Ishikawa (cell line): ENCODE measurements at regions not wholly inside any gene's neighbourhood (a gene's known extent, or its start where the extent isn't known, plus 50 kb on each side); places are given as distances from the start of the nearest gene placed in this dataset.

Experiments
- CEBPB ChIP-seq: IDR thresholded peaks from 2 replicates; pipeline ENCODE4 v1.6.1; 2012
- CREB1 ChIP-seq: IDR thresholded peaks from 2 replicates; pipeline ENCODE4 v1.6.1; 2012; ENCODE audit warnings: low read depth
- EGR1 ChIP-seq: IDR thresholded peaks from 2 replicates; pipeline ENCODE4 v1.6.1; 2012
- EP300 ChIP-seq: IDR thresholded peaks from 2 replicates; pipeline ENCODE4 v1.6.1; 2012; ENCODE audit warnings: borderline replicate concordance
- FOXM1 ChIP-seq: IDR thresholded peaks from 2 replicates; pipeline ENCODE4 v1.6.1; 2012; ENCODE audit warnings: low read depth, borderline replicate concordance
- MAX ChIP-seq: IDR thresholded peaks from 2 replicates; pipeline ENCODE4 v1.6.1; 2012
- NFIC ChIP-seq: IDR thresholded peaks from 2 replicates; pipeline ENCODE4 v1.6.1; 2012
- RAD21 ChIP-seq: IDR thresholded peaks from 2 replicates; pipeline ENCODE4 v1.6.1; 2012; ENCODE audit warnings: low read depth
- REST ChIP-seq: IDR thresholded peaks from 2 replicates; pipeline ENCODE4 v1.6.1; 2012; ENCODE audit warnings: low read depth, mild to moderate bottlenecking
- TAF1 ChIP-seq: IDR thresholded peaks from 2 replicates; pipeline ENCODE4 v1.6.1; 2012; ENCODE audit warnings: low read depth, mild to moderate bottlenecking
- TCF12 ChIP-seq: IDR thresholded peaks from 2 replicates; pipeline ENCODE4 v1.6.1; 2012; ENCODE audit warnings: low read depth
- TEAD4 ChIP-seq: IDR thresholded peaks from 2 replicates; pipeline ENCODE4 v1.6.1; 2012
- USF1 ChIP-seq: IDR thresholded peaks from 2 replicates; pipeline ENCODE4 v1.6.1; 2012
- YY1 ChIP-seq: IDR thresholded peaks from 2 replicates; pipeline ENCODE4 v1.6.1; 2012; ENCODE audit warnings: low read depth
- ZBTB7A ChIP-seq: IDR thresholded peaks from 2 replicates; pipeline ENCODE4 v1.6.1; 2012; ENCODE audit warnings: low read depth

- no peak for TF ChIP-seq YY1
- TF ChIP-seq MAX: no peak
- TF ChIP-seq NFIC: no peak
- no peak for TF ChIP-seq EP300
- TF ChIP-seq EGR1: no peak
- TF ChIP-seq REST: no peak
- no peak for TF ChIP-seq FOXM1
- no peak for TF ChIP-seq USF1
- TF ChIP-seq TEAD4: no peak
- TF ChIP-seq CEBPB: no peak
- TF ChIP-seq TCF12: no peak
Measured at GRCh38 chrX:68947882-68948605, 119.2 kb downstream of the EFNB1 start.

GRCh38 chrX:68945603-68946228, 116.9 kb downstream of the EFNB1 start:
- TF ChIP-seq REST: no peak
- TF ChIP-seq NFIC: no peak
- no peak for TF ChIP-seq FOXM1
- no peak for TF ChIP-seq EP300
- TF ChIP-seq RAD21: no peak
- TF ChIP-seq YY1: no peak
- TF ChIP-seq EGR1: no peak
- no peak for TF ChIP-seq TCF12
- no peak for TF ChIP-seq USF1
- no peak for TF ChIP-seq TEAD4
- TF ChIP-seq CEBPB: no peak
- TF ChIP-seq TAF1: no peak
- TF ChIP-seq ZBTB7A: no peak
- TF ChIP-seq CREB1: no peak

- TF ChIP-seq RAD21: no peak
- no peak for TF ChIP-seq NFIC
- TF ChIP-seq ZBTB7A: no peak
- no peak for TF ChIP-seq FOXM1
- TF ChIP-seq REST: no peak
- TF ChIP-seq CREB1: no peak
- TF ChIP-seq USF1: no peak
- TF ChIP-seq EGR1: no peak
Measured at GRCh38 chrX:68945081-68945602, 116.3 kb downstream of the EFNB1 start.

- TF ChIP-seq EGR1 (no peak), CEBPB (no peak), TAF1 (no peak), NFIC (no peak), EP300 (no peak), MAX (no peak), CREB1 (no peak), TEAD4 (no peak), TCF12 (no peak), REST (no peak), RAD21 (no peak)
Measured at GRCh38 chrX:68944211-68944610, 115.4 kb downstream of the EFNB1 start.
